ENCODE measurements at regions not wholly inside any gene's neighbourhood (a gene's known extent, or its start where the extent isn't known, plus 50 kb on each side); places are given as distances from the start of the nearest gene placed in this dataset.

- no peaks in the 10 kb centered on the region for H3K27me3 Mint-ChIP-seq (ENCODE audit: unreplicated experiment)
- H3K4me3 Mint-ChIP-seq (ENCODE audit: unreplicated experiment), result no peak overlapping the region
- DNase-seq (ENCODE audit: low spot score), result no peak
- TF ChIP-seq, protein P1, sequence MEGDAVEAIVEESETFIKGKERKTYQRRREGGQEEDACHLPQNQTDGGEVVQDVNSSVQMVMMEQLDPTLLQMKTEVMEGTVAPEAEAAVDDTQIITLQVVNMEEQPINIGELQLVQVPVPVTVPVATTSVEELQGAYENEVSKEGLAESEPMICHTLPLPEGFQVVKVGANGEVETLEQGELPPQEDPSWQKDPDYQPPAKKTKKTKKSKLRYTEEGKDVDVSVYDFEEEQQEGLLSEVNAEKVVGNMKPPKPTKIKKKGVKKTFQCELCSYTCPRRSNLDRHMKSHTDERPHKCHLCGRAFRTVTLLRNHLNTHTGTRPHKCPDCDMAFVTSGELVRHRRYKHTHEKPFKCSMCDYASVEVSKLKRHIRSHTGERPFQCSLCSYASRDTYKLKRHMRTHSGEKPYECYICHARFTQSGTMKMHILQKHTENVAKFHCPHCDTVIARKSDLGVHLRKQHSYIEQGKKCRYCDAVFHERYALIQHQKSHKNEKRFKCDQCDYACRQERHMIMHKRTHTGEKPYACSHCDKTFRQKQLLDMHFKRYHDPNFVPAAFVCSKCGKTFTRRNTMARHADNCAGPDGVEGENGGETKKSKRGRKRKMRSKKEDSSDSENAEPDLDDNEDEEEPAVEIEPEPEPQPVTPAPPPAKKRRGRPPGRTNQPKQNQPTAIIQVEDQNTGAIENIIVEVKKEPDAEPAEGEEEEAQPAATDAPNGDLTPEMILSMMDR (IDR thresholded peaks at IDR 0.05; ENCODE audit: unreplicated experiment), result no peak
- H3K36me3 Mint-ChIP-seq (ENCODE audit: low read depth, unreplicated experiment), result no peaks in the 10 kb centered on the region
- H3K27ac Mint-ChIP-seq (ENCODE audit: unreplicated experiment), result no peak overlapping the region
- no peaks in the 10 kb centered on the region for H3K9me3 Mint-ChIP-seq (ENCODE audit: unreplicated experiment)
- H3K4me1 Mint-ChIP-seq (ENCODE audit: unreplicated experiment), result no peaks in the 10 kb centered on the region
Measured at GRCh38 chr5:97657239-97657638, 474.2 kb upstream of the RIOK2 start.

DNA sequence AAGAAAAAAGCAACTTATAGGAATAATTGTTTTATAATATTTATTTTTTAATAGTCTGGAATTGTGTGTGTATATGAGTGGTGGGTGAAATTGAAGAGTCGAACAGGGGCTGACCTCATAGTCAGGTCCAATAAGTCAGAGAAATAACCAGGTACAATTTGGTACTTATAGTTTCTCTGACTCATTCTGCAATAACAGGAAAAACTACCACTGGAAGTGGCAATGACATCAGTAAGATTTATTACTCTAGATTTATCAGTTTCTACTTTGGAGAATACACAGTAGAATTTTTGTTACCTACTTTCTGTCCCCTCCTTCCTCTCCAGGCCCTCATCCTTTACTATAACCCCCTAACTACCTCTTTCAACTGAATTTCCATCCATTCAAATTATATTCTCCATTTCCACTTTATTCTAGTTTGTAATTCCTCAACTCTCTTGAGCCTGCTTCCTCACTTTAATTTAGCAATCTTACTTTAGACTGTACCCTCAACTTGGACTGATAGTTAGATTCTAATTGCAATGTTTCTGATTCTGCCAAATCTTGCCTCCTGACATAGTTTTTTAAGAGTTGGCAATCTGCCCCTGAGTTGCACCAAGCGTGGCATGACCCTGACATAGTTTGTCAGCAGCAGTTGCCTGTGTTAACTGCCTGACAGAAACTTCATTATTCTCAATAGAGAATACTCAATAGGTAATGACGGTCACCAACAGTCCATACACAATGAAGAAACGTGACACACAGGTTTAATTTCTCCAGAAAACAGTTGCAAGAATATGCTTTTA lies 475.3 kb upstream of the RIOK2 start:
- Mint-ChIP-seq H3K4me1 (ENCODE audit: unreplicated experiment) (no peaks in the 10 kb centered on the region), H3K27ac (ENCODE audit: unreplicated experiment) (no peak overlapping the region), H3K27me3 (ENCODE audit: unreplicated experiment) (no peaks in the 10 kb centered on the region), H3K4me3 (ENCODE audit: unreplicated experiment) (no peak overlapping the region), H3K9me3 (ENCODE audit: unreplicated experiment) (no peaks in the 10 kb centered on the region), H3K36me3 (ENCODE audit: low read depth, unreplicated experiment) (no peaks in the 10 kb centered on the region)
- TF ChIP-seq, protein P1 (IDR thresholded peaks at IDR 0.05; ENCODE audit: unreplicated experiment), result no peak
- no peak for DNase-seq (ENCODE audit: low spot score)

- Mint-ChIP-seq H3K27me3 (ENCODE audit: unreplicated experiment) (no peaks in the 10 kb centered on the region), H3K4me3 (ENCODE audit: unreplicated experiment) (no peak overlapping the region)
Measured at GRCh38 chr5:97666783-97667182, 483.7 kb upstream of the RIOK2 start.

GRCh38 chr5:97670447-97670846 lies 487.4 kb upstream of the RIOK2 start:
- DNase-seq (ENCODE audit: low spot score), result no peak
- H3K27ac Mint-ChIP-seq (ENCODE audit: unreplicated experiment), result no peak overlapping the region

More at GRCh38 chr5:97666783-97667182, 483.7 kb upstream of the RIOK2 start:
- TF ChIP-seq, protein P1 (IDR thresholded peaks at IDR 0.05; ENCODE audit: unreplicated experiment), result no peak
- no peak overlapping the region for H3K27ac Mint-ChIP-seq (ENCODE audit: unreplicated experiment)
- H3K4me1 Mint-ChIP-seq (ENCODE audit: unreplicated experiment), result no peaks in the 10 kb centered on the region
- H3K9me3 Mint-ChIP-seq (ENCODE audit: unreplicated experiment), result no peaks in the 10 kb centered on the region
- DNase-seq (ENCODE audit: low spot score), result no peak
- no peaks in the 10 kb centered on the region for H3K36me3 Mint-ChIP-seq (ENCODE audit: low read depth, unreplicated experiment)

GRCh38 chr5:97676608-97677007 lies 493.6 kb upstream of the RIOK2 start:
- Mint-ChIP-seq H3K4me3 (ENCODE audit: unreplicated experiment) (no peak overlapping the region), H3K36me3 (ENCODE audit: low read depth, unreplicated experiment) (no peaks in the 10 kb centered on the region), H3K4me1 (ENCODE audit: unreplicated experiment) (no peaks in the 10 kb centered on the region), H3K27ac (ENCODE audit: unreplicated experiment) (no peak overlapping the region), H3K9me3 (ENCODE audit: unreplicated experiment) (no peaks in the 10 kb centered on the region), H3K27me3 (ENCODE audit: unreplicated experiment) (no peaks in the 10 kb centered on the region)
- TF ChIP-seq, protein P1 (IDR thresholded peaks at IDR 0.05; ENCODE audit: unreplicated experiment), result no peak
- no peak for DNase-seq (ENCODE audit: low spot score)

More at GRCh38 chr5:97670447-97670846, 487.4 kb upstream of the RIOK2 start:
- Mint-ChIP-seq H3K9me3 (ENCODE audit: unreplicated experiment) (no peaks in the 10 kb centered on the region), H3K4me1 (ENCODE audit: unreplicated experiment) (no peaks in the 10 kb centered on the region), H3K36me3 (ENCODE audit: low read depth, unreplicated experiment) (no peaks in the 10 kb centered on the region), H3K27me3 (ENCODE audit: unreplicated experiment) (no peaks in the 10 kb centered on the region), H3K4me3 (ENCODE audit: unreplicated experiment) (no peak overlapping the region)
- TF ChIP-seq, protein P1 (IDR thresholded peaks at IDR 0.05; ENCODE audit: unreplicated experiment), result no peak

All from endothelial cell (in vitro differentiated cells).